DND-41 (cell line): ENCODE measurements at regions not wholly inside any gene's neighbourhood (a gene's known extent, or its start where the extent isn't known, plus 50 kb on each side); places are given as distances from the start of the nearest gene placed in this dataset.

ENCODE experiments used
- ATAC-seq: fragments of 200-7000 bp; cut with Tn5 transposase; 3 replicates; pipeline ENCODE4 v1.9.1; 2021; ENCODE audit warnings: low read depth; ENCODE audit not compliant: insufficient read depth
- DNase-seq: peaks from one replicate; pipeline ENCODE4 v3.0.0-alpha.2; 2020
- H2AFZ ChIP-seq: 2 replicates; pipeline ENCODE4 v1.6.0; 2012; ENCODE audit warnings: low read depth, low read length
- H3K27ac ChIP-seq: 2 replicates; pipeline ENCODE4 v1.5.1; 2012; ENCODE audit warnings: low read length, inconsistent platforms
- H3K27me3 ChIP-seq: fragments of 200-600 bp; sonication (generic); 2 replicates; pipeline ENCODE4 v1.6.0; 2012; ENCODE audit warnings: low read length, mild to moderate bottlenecking, inconsistent platforms; ENCODE audit not compliant: insufficient read depth, poor library complexity
- H3K36me3 ChIP-seq: 2 replicates; pipeline ENCODE4 v1.5.1; 2012; ENCODE audit warnings: low read length, inconsistent platforms; ENCODE audit not compliant: insufficient read depth
- H3K4me1 ChIP-seq: 2 replicates; pipeline ENCODE4 v1.5.1; 2012; ENCODE audit warnings: mild to moderate bottlenecking, low read length; ENCODE audit not compliant: insufficient read depth
- H3K4me2 ChIP-seq: 2 replicates; pipeline ENCODE4 v1.6.0; 2012; ENCODE audit warnings: mild to moderate bottlenecking, moderate library complexity, low read length, inconsistent platforms; ENCODE audit not compliant: insufficient read depth
- H3K4me3 ChIP-seq, 2 experiments: fragments of 200-600 bp in 1 of 2; shearing (Covaris generic) in 1 of 2; 2 replicates each; pipeline ENCODE4 v1.5.1; 2012 to 2016; ENCODE audit warnings: inconsistent platforms in 2 of 2, low read length in 2 of 2, mild to moderate bottlenecking in 2 of 2, low read depth in 1 of 2, moderate library complexity in 1 of 2
- H3K79me2 ChIP-seq: 2 replicates; pipeline ENCODE4 v1.6.0; 2012; ENCODE audit warnings: low read length, inconsistent platforms; ENCODE audit not compliant: insufficient read depth
- H3K9ac ChIP-seq: 2 replicates; pipeline ENCODE4 v1.6.0; 2012; ENCODE audit warnings: low read depth, mild to moderate bottlenecking, inconsistent platforms, low read length, moderate library complexity
- H3K9me3 ChIP-seq: 2 replicates; pipeline ENCODE4 v1.5.1; 2012; ENCODE audit warnings: low read length, moderate library complexity, mild to moderate bottlenecking, inconsistent platforms; ENCODE audit not compliant: insufficient read depth, severe bottlenecking
- H4K20me1 ChIP-seq: 2 replicates; pipeline ENCODE4 v1.6.0; 2012; ENCODE audit warnings: low read length; ENCODE audit not compliant: insufficient read depth
- CTCF ChIP-seq: IDR thresholded peaks from 2 replicates; pipeline ENCODE4 v1.5.1; 2012; ENCODE audit warnings: borderline replicate concordance, low read length, moderate library complexity, mild to moderate bottlenecking; ENCODE audit not compliant: poor library complexity, severe bottlenecking; ENCODE audit errors: extremely low read depth
- EZH2 ChIP-seq: IDR thresholded peaks from 3 replicates; pipeline ENCODE4 v1.6.1; 2012; ENCODE audit warnings: borderline replicate concordance, low read depth, mild to moderate bottlenecking, moderate library complexity, low read length, inconsistent platforms; ENCODE audit not compliant: severe bottlenecking

GRCh38 chr2:2732331-2733119 is 401.4 kb upstream of the MYT1L start:
- no peak overlapping the region for H2AFZ ChIP-seq
- no peak overlapping the region for H3K9ac ChIP-seq
- no peaks in the 10 kb centered on the region for H3K36me3 ChIP-seq
- peaks cover 2% of the 10 kb centered on the region for H3K9me3 ChIP-seq
- DNase-seq, result no peak
- no peak overlapping the region for H3K27ac ChIP-seq
- TF ChIP-seq EZH2 (no peak), CTCF (no peak)
- H4K20me1 ChIP-seq, result no peaks in the 10 kb centered on the region
- no peak overlapping the region for H3K4me2 ChIP-seq
- no peaks in the 10 kb centered on the region for H3K79me2 ChIP-seq
- H3K4me1 ChIP-seq, result no peaks in the 10 kb centered on the region
- no peak for ATAC-seq
- H3K27me3 ChIP-seq, result no peaks in the 10 kb centered on the region
- no peak overlapping the region for H3K4me3 ChIP-seq

- Histone ChIP-seq H2AFZ (no peak overlapping the region), H3K27me3 (no peaks in the 10 kb centered on the region)
These were observed 400.8 kb upstream of the MYT1L start for GRCh38 chr2:2731816-2732284.

GRCh38 chr2:2731101-2731815 is 400.2 kb upstream of the MYT1L start:
- no peaks in the 10 kb centered on the region for H3K27me3 ChIP-seq
- H3K9ac ChIP-seq, result no peak overlapping the region
- H2AFZ ChIP-seq, result no peak overlapping the region
- H3K79me2 ChIP-seq, result no peaks in the 10 kb centered on the region
- H3K4me1 ChIP-seq, result no peaks in the 10 kb centered on the region
- TF ChIP-seq EZH2, result no peak
- no peak for TF ChIP-seq CTCF
- no peak for DNase-seq
- ATAC-seq, result no peak
- no peaks in the 10 kb centered on the region for H3K36me3 ChIP-seq
- no peak overlapping the region for H3K4me2 ChIP-seq
- peaks cover 2% of the 10 kb centered on the region for H3K9me3 ChIP-seq
- H3K27ac ChIP-seq, result no peak overlapping the region
- H4K20me1 ChIP-seq, result no peaks in the 10 kb centered on the region
- no peak overlapping the region for H3K4me3 ChIP-seq

More at GRCh38 chr2:2731816-2732284, 400.8 kb upstream of the MYT1L start:
- Histone ChIP-seq H3K4me3 (no peak overlapping the region), H3K4me2 (no peak overlapping the region), H3K4me1 (no peaks in the 10 kb centered on the region), H4K20me1 (no peaks in the 10 kb centered on the region), H3K9me3 (peaks cover 2% of the 10 kb centered on the region), H3K36me3 (no peaks in the 10 kb centered on the region), H3K79me2 (no peaks in the 10 kb centered on the region), H3K9ac (no peak overlapping the region), H3K27ac (no peak overlapping the region)
- no peak for DNase-seq
- no peak for ATAC-seq
- no peak for TF ChIP-seq CTCF
- TF ChIP-seq EZH2, result no peak
